Karpas-422 (cell line): ENCODE measurements at regions not wholly inside any gene's neighbourhood (a gene's known extent, or its start where the extent isn't known, plus 50 kb on each side); places are given as distances from the start of the nearest gene placed in this dataset.
"Not testable (repeated sequence)": the region's sequence is repeated elsewhere in the genome, so short reads cannot be mapped to it uniquely, and the experiment has no call there.

Experiments
- DNase-seq: peaks from one replicate; pipeline ENCODE4 v3.0.0-alpha.2; 2015
- H2AFZ ChIP-seq: fragments of 200-600 bp; sonication (generic); 2 replicates; pipeline ENCODE4 v1.6.1; 2014; ENCODE audit warnings: antibody characterized with exemption, low read length, mixed read lengths
- H3K27ac ChIP-seq: fragments of 200-600 bp; sonication (generic); 2 replicates; pipeline ENCODE4 v1.5.1; 2014; ENCODE audit warnings: mild to moderate bottlenecking, low read length, moderate library complexity
- H3K27me3 ChIP-seq: fragments of 200-600 bp; sonication (generic); 2 replicates; pipeline ENCODE4 v1.6.1; 2014; ENCODE audit warnings: low read length, mixed read lengths
- H3K36me3 ChIP-seq: fragments of 200-600 bp; sonication (generic); 2 replicates; pipeline ENCODE4 v1.6.1; 2014; ENCODE audit warnings: low read length, mixed read lengths; ENCODE audit not compliant: insufficient read depth
- H3K4me1 ChIP-seq: fragments of 200-600 bp; sonication (generic); 2 replicates; pipeline ENCODE4 v1.6.1; 2014; ENCODE audit warnings: mild to moderate bottlenecking, low read length, mixed read lengths
- H3K4me2 ChIP-seq: fragments of 200-600 bp; sonication (generic); 2 replicates; pipeline ENCODE4 v1.6.1; 2014; ENCODE audit warnings: low read length, low read depth, mild to moderate bottlenecking; ENCODE audit not compliant: poor library complexity, severe bottlenecking
- H3K4me3 ChIP-seq: fragments of 200-600 bp; sonication (generic); 2 replicates; pipeline ENCODE4 v1.5.1; 2014; ENCODE audit warnings: mild to moderate bottlenecking, antibody characterized with exemption, low read length, mixed read lengths
- H3K79me2 ChIP-seq: fragments of 200-600 bp; sonication (generic); 2 replicates; pipeline ENCODE4 v1.6.1; 2014; ENCODE audit warnings: mild to moderate bottlenecking, low read length, mixed read lengths
- H3K9ac ChIP-seq: fragments of 200-600 bp; sonication (generic); 2 replicates; pipeline ENCODE4 v1.6.0; 2014; ENCODE audit warnings: low read length
- H3K9me2 ChIP-seq: fragments of 200-600 bp; sonication (generic), shearing (Covaris generic); replicated peaks from 2 replicates; pipeline ENCODE4 v1.6.0; 2014; ENCODE audit warnings: mild to moderate bottlenecking, low read length, moderate library complexity; ENCODE audit not compliant: insufficient read depth
- H3K9me3 ChIP-seq: fragments of 300-700, 200-600 bp; sonication (generic); 2 replicates; pipeline ENCODE4 v1.6.1; 2014; ENCODE audit warnings: low read length, mixed read lengths
- H4K20me1 ChIP-seq: fragments of 200-600 bp; sonication (generic); 2 replicates; pipeline ENCODE4 v1.6.1; 2014; ENCODE audit warnings: mild to moderate bottlenecking, antibody characterized with exemption, low read length, low read depth; ENCODE audit not compliant: insufficient read depth

GRCh38 chr18:43847164-43848091, 570.1 kb upstream of the SYT4 start:
- Histone ChIP-seq H3K9ac (no peak overlapping the region), H3K27me3 (no peaks in the 10 kb centered on the region), H3K36me3 (no peaks in the 10 kb centered on the region), H3K4me2 (no peak overlapping the region), H3K4me3 (no peak overlapping the region), H3K9me3 (peaks cover 25% of the 10 kb centered on the region), H2AFZ (no peak overlapping the region), H3K9me2 (no peaks in the 10 kb centered on the region), H3K79me2 (no peaks in the 10 kb centered on the region), H4K20me1 (no peaks in the 10 kb centered on the region), H3K4me1 (no peaks in the 10 kb centered on the region), H3K27ac (no peak overlapping the region)
- DNase-seq, result no peak

GRCh38 chr18:43849831-43850230, 572.5 kb upstream of the SYT4 start:
- not testable (repeated sequence) for H3K27me3 ChIP-seq, H3K4me2 ChIP-seq, H3K79me2 ChIP-seq, H2AFZ ChIP-seq, H4K20me1 ChIP-seq, H3K9me2 ChIP-seq, H3K9ac ChIP-seq, H3K36me3 ChIP-seq, H3K4me3 ChIP-seq, H3K4me1 ChIP-seq, H3K27ac ChIP-seq, DNase-seq
- peaks cover 29% of the 10 kb centered on the region for H3K9me3 ChIP-seq

GRCh38 chr18:43855376-43855775, 578.1 kb upstream of the SYT4 start:
- no peak overlapping the region for H2AFZ ChIP-seq
- H3K36me3 ChIP-seq, result no peaks in the 10 kb centered on the region
- H3K27me3 ChIP-seq, result no peaks in the 10 kb centered on the region
- H3K27ac ChIP-seq, result no peak overlapping the region
- peaks cover 15% of the 10 kb centered on the region for H3K9me3 ChIP-seq
- no peaks in the 10 kb centered on the region for H3K79me2 ChIP-seq
- no peaks in the 10 kb centered on the region for H3K9me2 ChIP-seq
- no peak for DNase-seq
- H4K20me1 ChIP-seq, result no peaks in the 10 kb centered on the region
- no peak overlapping the region for H3K9ac ChIP-seq
- no peaks in the 10 kb centered on the region for H3K4me1 ChIP-seq
- H3K4me3 ChIP-seq, result no peak overlapping the region
- no peak overlapping the region for H3K4me2 ChIP-seq

- Histone ChIP-seq H3K27me3 (no peaks in the 10 kb centered on the region), H3K36me3 (no peaks in the 10 kb centered on the region), H3K79me2 (no peaks in the 10 kb centered on the region)
These were observed 585.9 kb upstream of the SYT4 start for GRCh38 chr18:43863180-43863579.

GRCh38 chr18:43866696-43867095, 589.4 kb upstream of the SYT4 start:
- Histone ChIP-seq H3K9ac (no peak overlapping the region), H4K20me1 (no peaks in the 10 kb centered on the region), H3K27ac (no peak overlapping the region), H3K27me3 (no peaks in the 10 kb centered on the region), H3K4me2 (no peak overlapping the region), H3K4me1 (no peaks in the 10 kb centered on the region), H3K4me3 (no peak overlapping the region), H3K9me3 (peaks cover 15% of the 10 kb centered on the region), H2AFZ (no peak overlapping the region), H3K36me3 (no peaks in the 10 kb centered on the region), H3K9me2 (no peaks in the 10 kb centered on the region), H3K79me2 (no peaks in the 10 kb centered on the region)
- DNase-seq, result no peak

More at GRCh38 chr18:43863180-43863579, 585.9 kb upstream of the SYT4 start:
- Histone ChIP-seq H4K20me1 (no peaks in the 10 kb centered on the region), H3K9ac (no peak overlapping the region), H3K27ac (no peak overlapping the region), H3K9me2 (no peaks in the 10 kb centered on the region), H3K9me3 (peaks cover 5% of the 10 kb centered on the region), H3K4me3 (no peak overlapping the region), H3K4me1 (no peaks in the 10 kb centered on the region), H2AFZ (no peak overlapping the region), H3K4me2 (no peak overlapping the region)
- no peak for DNase-seq

- H3K4me2 ChIP-seq, result no peak overlapping the region
- H3K9me2 ChIP-seq, result no peaks in the 10 kb centered on the region
- no peaks in the 10 kb centered on the region for H3K36me3 ChIP-seq
- H2AFZ ChIP-seq, result no peak overlapping the region
- H4K20me1 ChIP-seq, result no peaks in the 10 kb centered on the region
- H3K4me3 ChIP-seq, result no peak overlapping the region
- no peaks in the 10 kb centered on the region for H3K79me2 ChIP-seq
- no peak overlapping the region for H3K27ac ChIP-seq
- no peak overlapping the region for H3K9ac ChIP-seq
- no peaks in the 10 kb centered on the region for H3K27me3 ChIP-seq
- peaks cover 15% of the 10 kb centered on the region for H3K9me3 ChIP-seq
- H3K4me1 ChIP-seq, result no peaks in the 10 kb centered on the region
- no peak for DNase-seq
These were observed 591.3 kb upstream of the SYT4 start for GRCh38 chr18:43868497-43868995.

- no peaks in the 10 kb centered on the region for H3K27me3 ChIP-seq
- no peak for DNase-seq
- no peak overlapping the region for H3K4me2 ChIP-seq
- no peaks in the 10 kb centered on the region for H3K9me2 ChIP-seq
- no peaks in the 10 kb centered on the region for H3K4me1 ChIP-seq
- H2AFZ ChIP-seq, result no peak overlapping the region
- peaks cover 10% of the 10 kb centered on the region for H3K9me3 ChIP-seq
- H3K4me3 ChIP-seq, result no peak overlapping the region
- H3K9ac ChIP-seq, result no peak overlapping the region
- no peaks in the 10 kb centered on the region for H4K20me1 ChIP-seq
- no peak overlapping the region for H3K27ac ChIP-seq
- H3K36me3 ChIP-seq, result no peaks in the 10 kb centered on the region
- H3K79me2 ChIP-seq, result no peaks in the 10 kb centered on the region
These were observed 592.2 kb upstream of the SYT4 start for GRCh38 chr18:43869451-43870008.

- H3K9ac ChIP-seq, result no peak overlapping the region
- no peaks in the 10 kb centered on the region for H3K9me2 ChIP-seq
- H3K9me3 ChIP-seq, result peaks cover 10% of the 10 kb centered on the region
- no peaks in the 10 kb centered on the region for H3K36me3 ChIP-seq
- no peak for DNase-seq
- H3K4me3 ChIP-seq, result no peak overlapping the region
- no peaks in the 10 kb centered on the region for H3K27me3 ChIP-seq
- H3K27ac ChIP-seq, result no peak overlapping the region
- H4K20me1 ChIP-seq, result no peaks in the 10 kb centered on the region
- no peaks in the 10 kb centered on the region for H3K4me1 ChIP-seq
- H3K4me2 ChIP-seq, result no peak overlapping the region
- no peak overlapping the region for H2AFZ ChIP-seq
- H3K79me2 ChIP-seq, result no peaks in the 10 kb centered on the region
These were observed 593.3 kb upstream of the SYT4 start for GRCh38 chr18:43870626-43871025.
